NCI-H2171 (cell line): ENCODE measurements at regions not wholly inside any gene's neighbourhood (a gene's known extent, or its start where the extent isn't known, plus 50 kb on each side); places are given as distances from the start of the nearest gene placed in this dataset.
A peak's percentile ranks its signal among the peaks of the same experiment; 100 is the strongest.
"Not testable (repeated sequence)": the region's sequence is repeated elsewhere in the genome, so short reads cannot be mapped to it uniquely, and the experiment has no call there.

Experiments
- DNase-seq: peaks from one replicate; lab custom pipeline; 2025; lab: John Stamatoyannopoulos, UW

- DNase-seq: no peak
Measured at GRCh38 chr18:43982582-43982981, 698.1 kb upstream of the SETBP1 start.

GRCh38 chr18:43987061-43987460 lies 693.6 kb upstream of the SETBP1 start:
- not testable (repeated sequence) for DNase-seq

GRCh38 chr18:43992741-43993140 lies 687.9 kb upstream of the SETBP1 start:
- DNase-seq: no peak

GRCh38 chr18:43994381-43994780 lies 686.3 kb upstream of the SETBP1 start:
- DNase-seq: no peak

- DNase-seq: no peak
Measured at GRCh38 chr18:44013871-44014270, 666.8 kb upstream of the SETBP1 start.

GRCh38 chr18:44025421-44025820 lies 655.3 kb upstream of the SETBP1 start:
- DNase-seq: no peak

- DNase-seq: no peak
Measured at GRCh38 chr18:44028109-44028508, 652.6 kb upstream of the SETBP1 start.

- no peak for DNase-seq
Measured at GRCh38 chr18:44031063-44031462, 649.6 kb upstream of the SETBP1 start.

- no peak for DNase-seq
Measured at GRCh38 chr18:44033144-44033701, 647.5 kb upstream of the SETBP1 start.

GRCh38 chr18:44035554-44035953 lies 645.1 kb upstream of the SETBP1 start:
- no peak for DNase-seq

- peak; percentile 3 for DNase-seq
Measured at GRCh38 chr18:44036501-44036900, 644.2 kb upstream of the SETBP1 start.

- no peak for DNase-seq
Measured at GRCh38 chr18:44039216-44039615, 641.5 kb upstream of the SETBP1 start.

GRCh38 chr18:44039826-44040225 lies 640.9 kb upstream of the SETBP1 start:
- DNase-seq: no peak

- DNase-seq: no peak
Measured at GRCh38 chr18:44041553-44041952, 639.1 kb upstream of the SETBP1 start.

- DNase-seq: no peak
Measured at GRCh38 chr18:44041961-44042360, 638.7 kb upstream of the SETBP1 start.

- no peak for DNase-seq
Measured at GRCh38 chr18:44046376-44046975, 634.2 kb upstream of the SETBP1 start.

- no peak for DNase-seq
Measured at GRCh38 chr18:44047585-44047984, 633.1 kb upstream of the SETBP1 start.

GRCh38 chr18:44048435-44048834 lies 632.3 kb upstream of the SETBP1 start:
- DNase-seq: no peak

GRCh38 chr18:44048846-44049245 lies 631.8 kb upstream of the SETBP1 start:
- no peak for DNase-seq

- DNase-seq: no peak
Measured at GRCh38 chr18:44051026-44051425, 629.7 kb upstream of the SETBP1 start.

- DNase-seq: no peak
Measured at GRCh38 chr18:44054514-44054913, 626.2 kb upstream of the SETBP1 start.

GRCh38 chr18:44060197-44060596 lies 620.5 kb upstream of the SETBP1 start:
- DNase-seq: no peak

- DNase-seq: no peak
Measured at GRCh38 chr18:44061438-44061837, 619.2 kb upstream of the SETBP1 start.

GRCh38 chr18:44062345-44062744 lies 618.3 kb upstream of the SETBP1 start:
- DNase-seq: no peak
